ENCODE measurements at regions not wholly inside any gene's neighbourhood (a gene's known extent, or its start where the extent isn't known, plus 50 kb on each side); places are given as distances from the start of the nearest gene placed in this dataset.

GRCh38 chr5:87872986-87873385 is 395.7 kb downstream of the TMEM161B start:
- Histone ChIP-seq H3K9me3 (no peaks in the 10 kb centered on the region), H3K36me3 (no peaks in the 10 kb centered on the region), H3K27me3 (no peaks in the 10 kb centered on the region), H3K4me1 (no peaks in the 10 kb centered on the region), H3K27ac (no peak overlapping the region), H3K4me3 (no peak overlapping the region)
- ATAC-seq (ENCODE audit: low FRiP score in 2 of 2) (no peak), DNase-seq (no peak)
- 62 to 72% methylated on average over 3 of the region's 3 CpGs for WGBS, 2 donors
- no peak for TF ChIP-seq EP300 (IDR thresholded peaks at IDR 0.05)
- TF ChIP-seq CTCF (IDR thresholded peaks at IDR 0.05), result no peak
- no peak for TF ChIP-seq POLR2AphosphoS5 (IDR thresholded peaks at IDR 0.05)
- TF ChIP-seq POLR2A (IDR thresholded peaks at IDR 0.05), result no peak

- H3K27me3 ChIP-seq, result no peaks in the 10 kb centered on the region
- DNase-seq (no peak), ATAC-seq (ENCODE audit: low FRiP score in 2 of 2) (no peak)
- no peak overlapping the region for H3K27ac ChIP-seq
- no peaks in the 10 kb centered on the region for H3K9me3 ChIP-seq
- WGBS, 2 donors, result 94 to 95% methylated on average over 1 of the region's 1 CpG
- H3K4me3 ChIP-seq, result no peak overlapping the region
- TF ChIP-seq EP300 (IDR thresholded peaks at IDR 0.05), result no peak
- no peak for TF ChIP-seq POLR2AphosphoS5 (IDR thresholded peaks at IDR 0.05)
- TF ChIP-seq POLR2A (IDR thresholded peaks at IDR 0.05), result no peak
- TF ChIP-seq CTCF (IDR thresholded peaks at IDR 0.05), result no peak
- no peaks in the 10 kb centered on the region for H3K36me3 ChIP-seq
- H3K4me1 ChIP-seq, result no peaks in the 10 kb centered on the region
Observed at GRCh38 chr5:87868792-87869191, 399.9 kb downstream of the TMEM161B start.

- ATAC-seq (ENCODE audit: low FRiP score in 2 of 2) (no peak), DNase-seq (no peak)
- Histone ChIP-seq H3K36me3 (no peaks in the 10 kb centered on the region), H3K4me3 (no peak overlapping the region), H3K9me3 (no peaks in the 10 kb centered on the region), H3K27me3 (no peaks in the 10 kb centered on the region), H3K27ac (no peak overlapping the region), H3K4me1 (no peaks in the 10 kb centered on the region)
- TF ChIP-seq CTCF (IDR thresholded peaks at IDR 0.05) (no peak), POLR2AphosphoS5 (IDR thresholded peaks at IDR 0.05) (no peak), EP300 (IDR thresholded peaks at IDR 0.05) (no peak), POLR2A (IDR thresholded peaks at IDR 0.05) (no peak)
- WGBS, 2 donors, result 64 to 68% methylated on average over 4 of the region's 4 CpGs
Observed at GRCh38 chr5:87867281-87867680, 401.4 kb downstream of the TMEM161B start.

GRCh38 chr5:87853541-87853940 is 415.1 kb downstream of the TMEM161B start:
- no peak for DNase-seq
- TF ChIP-seq POLR2AphosphoS5 (IDR thresholded peaks at IDR 0.05) (no peak), POLR2A (IDR thresholded peaks at IDR 0.05) (no peak), EP300 (IDR thresholded peaks at IDR 0.05) (no peak), CTCF (IDR thresholded peaks at IDR 0.05) (no peak)
- ATAC-seq (ENCODE audit: low FRiP score in 2 of 2), result no peak
- Histone ChIP-seq H3K4me1 (no peaks in the 10 kb centered on the region), H3K27me3 (no peaks in the 10 kb centered on the region), H3K36me3 (no peaks in the 10 kb centered on the region), H3K27ac (no peak overlapping the region), H3K9me3 (no peaks in the 10 kb centered on the region), H3K4me3 (no peak overlapping the region)
- 84 to 88% methylated on average over 2 of the region's 2 CpGs for WGBS, 2 donors

- Histone ChIP-seq H3K9me3 (no peaks in the 10 kb centered on the region), H3K4me1 (no peaks in the 10 kb centered on the region), H3K27me3 (no peaks in the 10 kb centered on the region), H3K36me3 (no peaks in the 10 kb centered on the region), H3K27ac (no peak overlapping the region), H3K4me3 (no peak overlapping the region)
- ATAC-seq (ENCODE audit: low FRiP score in 2 of 2) (no peak), DNase-seq (no peak)
- TF ChIP-seq POLR2A (IDR thresholded peaks at IDR 0.05), result no peak
- TF ChIP-seq CTCF (IDR thresholded peaks at IDR 0.05), result no peak
- no peak for TF ChIP-seq EP300 (IDR thresholded peaks at IDR 0.05)
- TF ChIP-seq POLR2AphosphoS5 (IDR thresholded peaks at IDR 0.05), result no peak
Observed at GRCh38 chr5:87851603-87852002, 417.0 kb downstream of the TMEM161B start.
